GM20000 (cell line): ENCODE measurements at regions not wholly inside any gene's neighbourhood (a gene's known extent, or its start where the extent isn't known, plus 50 kb on each side); places are given as distances from the start of the nearest gene placed in this dataset.

ENCODE experiments used
- DNase-seq: peaks from one replicate; pipeline ENCODE4 v3.0.0; 2012; ENCODE audit warnings: low spot score
- TF ChIP-seq, protein P1 (sequence below): IDR thresholded peaks from 2 replicates; pipeline ENCODE4 v1.5.1; 2012; ENCODE audit warnings: mild to moderate bottlenecking, control low read depth; ENCODE audit errors: extremely low read depth, missing control alignments

DNA sequence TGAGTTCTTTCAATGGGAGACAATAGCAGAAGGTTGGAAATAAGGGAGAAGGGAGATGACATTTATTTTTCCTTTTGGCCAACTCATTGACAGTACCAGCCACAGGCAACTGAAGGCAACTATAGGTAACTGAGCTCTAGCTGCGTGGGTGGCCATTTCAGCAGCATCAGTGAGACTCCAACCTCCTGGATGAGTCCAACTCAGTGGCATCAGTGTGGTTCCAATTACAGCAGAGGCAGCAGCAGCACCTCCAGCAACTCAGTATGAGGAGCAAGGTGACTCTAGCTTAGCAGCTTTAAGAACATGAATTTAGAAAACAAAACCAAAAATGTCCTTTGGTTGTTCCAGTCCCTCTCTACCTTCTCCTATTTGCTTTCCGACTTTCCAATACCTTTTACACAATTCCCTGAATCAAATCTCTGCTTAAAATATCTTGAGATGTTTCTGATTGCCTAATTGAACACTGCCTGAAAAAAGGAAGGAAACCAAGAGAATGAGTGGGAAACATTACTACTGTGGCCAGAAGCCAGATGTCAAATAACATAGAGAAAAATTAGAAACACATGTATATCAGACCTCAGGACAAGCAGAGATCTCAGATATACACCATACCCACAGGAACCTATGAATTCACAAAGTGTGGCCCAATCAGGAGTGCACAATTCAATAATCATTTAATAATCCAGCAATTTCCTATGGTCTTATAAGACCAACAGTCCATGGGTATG, 166.5 kb upstream of the RORB start:
- no peak for DNase-seq
- TF ChIP-seq, protein P1, sequence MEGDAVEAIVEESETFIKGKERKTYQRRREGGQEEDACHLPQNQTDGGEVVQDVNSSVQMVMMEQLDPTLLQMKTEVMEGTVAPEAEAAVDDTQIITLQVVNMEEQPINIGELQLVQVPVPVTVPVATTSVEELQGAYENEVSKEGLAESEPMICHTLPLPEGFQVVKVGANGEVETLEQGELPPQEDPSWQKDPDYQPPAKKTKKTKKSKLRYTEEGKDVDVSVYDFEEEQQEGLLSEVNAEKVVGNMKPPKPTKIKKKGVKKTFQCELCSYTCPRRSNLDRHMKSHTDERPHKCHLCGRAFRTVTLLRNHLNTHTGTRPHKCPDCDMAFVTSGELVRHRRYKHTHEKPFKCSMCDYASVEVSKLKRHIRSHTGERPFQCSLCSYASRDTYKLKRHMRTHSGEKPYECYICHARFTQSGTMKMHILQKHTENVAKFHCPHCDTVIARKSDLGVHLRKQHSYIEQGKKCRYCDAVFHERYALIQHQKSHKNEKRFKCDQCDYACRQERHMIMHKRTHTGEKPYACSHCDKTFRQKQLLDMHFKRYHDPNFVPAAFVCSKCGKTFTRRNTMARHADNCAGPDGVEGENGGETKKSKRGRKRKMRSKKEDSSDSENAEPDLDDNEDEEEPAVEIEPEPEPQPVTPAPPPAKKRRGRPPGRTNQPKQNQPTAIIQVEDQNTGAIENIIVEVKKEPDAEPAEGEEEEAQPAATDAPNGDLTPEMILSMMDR = no peak

DNA sequence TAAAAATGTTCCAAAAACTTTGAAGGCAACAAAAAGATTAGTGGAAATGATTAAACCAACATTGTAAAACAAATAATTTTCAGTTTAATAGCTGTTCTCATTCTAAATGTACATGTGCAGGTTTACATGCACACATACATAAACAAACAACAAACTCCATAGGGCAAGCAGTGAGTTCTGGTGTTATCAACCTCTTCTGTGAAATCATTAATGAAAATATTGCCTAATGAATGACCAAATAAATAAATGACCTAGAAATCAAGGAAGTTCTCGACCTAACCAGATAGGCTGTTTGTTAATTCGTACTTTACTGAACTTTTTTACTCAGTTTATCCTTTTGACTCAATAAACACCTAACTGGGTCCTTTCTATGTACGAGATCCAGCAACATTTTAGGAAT, 165.5 kb upstream of the RORB start:
- TF ChIP-seq, protein P1 = no peak
- no peak for DNase-seq

DNA sequence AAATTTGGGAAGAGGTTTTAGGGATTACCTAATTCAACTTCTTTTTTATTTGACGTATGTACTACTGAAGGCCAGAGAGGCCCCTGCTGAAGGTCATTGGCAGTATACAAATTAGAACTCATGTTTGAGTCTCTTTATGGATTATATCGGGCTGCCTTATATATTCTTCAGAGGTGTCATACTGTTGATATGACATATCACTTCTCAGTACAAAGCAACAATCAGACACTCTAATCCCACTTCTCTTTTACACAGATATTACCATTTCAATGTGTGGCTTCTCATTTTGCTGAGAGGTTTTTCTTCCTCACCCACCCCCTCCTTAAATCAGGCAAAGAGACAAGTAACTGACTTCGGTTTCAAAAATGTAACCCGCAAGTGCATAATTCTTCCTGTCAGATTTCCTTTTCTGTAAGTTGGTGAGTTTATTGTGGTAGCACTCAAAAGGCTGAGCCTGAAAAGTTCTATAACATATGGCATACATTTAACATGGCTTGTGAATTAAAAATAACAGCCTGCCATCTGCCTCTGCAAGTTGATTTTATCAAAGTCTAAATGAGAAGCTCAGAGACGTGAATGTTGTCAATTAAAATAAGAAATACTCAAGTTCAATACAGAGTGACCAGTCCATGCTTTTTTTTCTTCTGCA, 163.6 kb upstream of the RORB start:
- TF ChIP-seq, protein P1 = no peak
- no peak for DNase-seq

DNA sequence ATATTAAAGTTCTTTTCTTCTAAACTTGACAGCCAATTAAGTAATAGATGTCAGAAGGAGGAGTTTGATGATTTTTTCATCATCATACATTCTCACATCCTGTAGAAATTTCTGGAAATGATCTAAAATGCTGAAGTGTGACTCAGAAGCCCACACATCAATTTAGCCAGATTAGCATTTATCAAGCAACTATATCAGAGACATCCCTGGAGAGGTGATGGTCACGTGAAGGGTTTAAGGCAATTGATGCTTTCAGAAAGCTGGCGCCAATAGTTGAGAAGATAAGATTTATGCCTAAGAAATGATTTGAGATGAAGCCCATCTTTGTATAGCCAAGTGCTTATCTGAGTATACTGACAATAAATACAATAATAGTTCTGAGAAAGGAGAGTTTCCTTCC, 162.9 kb upstream of the RORB start:
- TF ChIP-seq, protein P1 = no peak
- DNase-seq = no peak

DNA sequence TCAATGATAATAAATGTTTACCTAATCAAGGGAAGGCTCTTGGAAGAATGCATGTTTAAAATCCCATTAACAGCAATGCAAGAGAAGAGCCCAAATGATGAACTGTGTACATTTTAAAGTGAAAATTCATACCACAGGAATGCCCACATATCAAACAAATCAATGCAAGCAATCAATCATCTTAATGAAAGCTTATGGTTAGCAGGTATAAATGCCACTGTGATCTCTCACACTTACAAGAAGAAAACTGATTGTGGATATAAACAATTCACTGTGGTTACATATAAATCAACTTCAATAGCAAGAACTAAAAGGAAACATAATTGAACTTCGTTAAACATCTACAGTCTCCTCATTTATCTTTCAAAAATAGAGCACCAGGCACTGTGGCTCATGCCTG, 161.0 kb upstream of the RORB start:
- TF ChIP-seq, protein P1 = no peak
- DNase-seq = no peak

DNA sequence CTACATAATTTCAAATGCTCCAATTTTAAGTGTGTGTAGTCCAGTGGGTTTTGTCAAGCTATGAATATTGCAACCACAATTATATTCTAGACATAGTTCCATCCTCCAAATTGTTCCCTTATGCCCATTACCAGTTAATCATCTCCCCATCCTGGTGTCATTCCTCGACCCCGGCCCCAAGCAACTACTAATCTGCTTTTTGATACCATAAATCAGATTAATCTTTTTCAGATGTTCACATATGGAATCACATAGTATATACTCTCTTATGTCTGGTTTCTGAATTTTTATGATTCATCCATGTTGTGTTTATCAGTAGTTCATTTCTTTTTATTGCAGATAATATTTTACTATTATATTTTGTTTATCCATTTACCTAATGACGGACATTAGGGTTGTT, 148.4 kb upstream of the RORB start:
- TF ChIP-seq, protein P1 = no peak
- DNase-seq = no peak

DNA sequence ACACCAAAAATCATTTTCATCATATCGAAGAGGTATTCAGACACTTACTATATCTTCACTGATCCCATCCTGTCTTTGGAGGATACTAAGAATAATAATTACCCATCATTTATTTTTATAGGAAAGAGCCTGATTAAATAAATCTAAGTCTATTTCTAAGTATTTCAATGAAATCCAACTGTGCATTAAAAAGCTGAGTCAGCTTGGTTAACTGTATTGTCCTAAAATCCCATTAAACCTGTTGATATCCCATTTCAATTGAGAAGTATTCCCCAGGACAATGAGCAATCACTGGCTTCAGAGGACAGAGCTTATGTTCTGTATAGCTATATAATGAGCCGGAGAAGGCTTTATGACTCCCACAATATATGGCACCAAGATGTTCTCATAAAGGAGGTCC, 142.0 kb upstream of the RORB start:
- TF ChIP-seq, protein P1 = no peak
- DNase-seq = no peak
